ENCODE measurements at regions not wholly inside any gene's neighbourhood (a gene's known extent, or its start where the extent isn't known, plus 50 kb on each side); places are given as distances from the start of the nearest gene placed in this dataset.

DNA sequence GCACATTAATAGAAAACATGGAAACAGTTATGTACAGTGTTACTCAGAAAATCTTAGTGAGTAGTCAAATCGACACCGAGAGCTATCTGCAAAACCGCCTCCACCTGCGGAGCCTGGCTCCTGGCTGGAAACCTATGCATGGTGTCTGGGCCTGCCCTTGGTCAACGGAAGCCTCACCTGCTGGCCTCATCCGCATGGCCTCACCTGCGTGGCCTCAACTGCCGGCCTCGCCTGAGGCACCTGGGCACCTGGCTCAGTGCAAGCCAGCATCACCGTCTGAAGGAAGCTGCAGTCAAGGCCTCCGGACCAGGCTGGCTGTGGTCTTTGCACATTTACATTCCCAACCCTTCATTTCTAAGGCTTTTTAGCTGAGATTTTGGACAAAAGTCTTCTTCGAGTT, 352.1 kb downstream of the POM121L12 start (continued):
- TF ChIP-seq, protein P1, sequence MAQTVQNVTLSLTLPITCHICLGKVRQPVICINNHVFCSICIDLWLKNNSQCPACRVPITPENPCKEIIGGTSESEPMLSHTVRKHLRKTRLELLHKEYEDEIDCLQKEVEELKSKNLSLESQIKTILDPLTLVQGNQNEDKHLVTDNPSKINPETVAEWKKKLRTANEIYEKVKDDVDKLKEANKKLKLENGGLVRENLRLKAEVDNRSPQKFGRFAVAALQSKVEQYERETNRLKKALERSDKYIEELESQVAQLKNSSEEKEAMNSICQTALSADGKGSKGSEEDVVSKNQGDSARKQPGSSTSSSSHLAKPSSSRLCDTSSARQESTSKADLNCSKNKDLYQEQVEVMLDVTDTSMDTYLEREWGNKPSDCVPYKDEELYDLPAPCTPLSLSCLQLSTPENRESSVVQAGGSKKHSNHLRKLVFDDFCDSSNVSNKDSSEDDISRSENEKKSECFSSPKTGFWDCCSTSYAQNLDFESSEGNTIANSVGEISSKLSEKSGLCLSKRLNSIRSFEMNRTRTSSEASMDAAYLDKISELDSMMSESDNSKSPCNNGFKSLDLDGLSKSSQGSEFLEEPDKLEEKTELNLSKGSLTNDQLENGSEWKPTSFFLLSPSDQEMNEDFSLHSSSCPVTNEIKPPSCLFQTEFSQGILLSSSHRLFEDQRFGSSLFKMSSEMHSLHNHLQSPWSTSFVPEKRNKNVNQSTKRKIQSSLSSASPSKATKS (CRISPR knock-in tag; IDR thresholded peaks at IDR 0.05) = no peak
- TF ChIP-seq ZNF354B (CRISPR knock-in tag; IDR thresholded peaks at IDR 0.05) (no peak), SOX5 (CRISPR knock-in tag; IDR thresholded peaks at IDR 0.05; ENCODE audit: borderline replicate concordance) (no peak), SATB2 (CRISPR knock-in tag; IDR thresholded peaks at IDR 0.05) (no peak), SNAPC2 (CRISPR knock-in tag; IDR thresholded peaks at IDR 0.05) (no peak)
- TF ChIP-seq, protein P2, sequence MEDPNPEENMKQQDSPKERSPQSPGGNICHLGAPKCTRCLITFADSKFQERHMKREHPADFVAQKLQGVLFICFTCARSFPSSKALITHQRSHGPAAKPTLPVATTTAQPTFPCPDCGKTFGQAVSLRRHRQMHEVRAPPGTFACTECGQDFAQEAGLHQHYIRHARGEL (CRISPR knock-in tag; IDR thresholded peaks at IDR 0.05) = no peak
- TF ChIP-seq, protein P3, sequence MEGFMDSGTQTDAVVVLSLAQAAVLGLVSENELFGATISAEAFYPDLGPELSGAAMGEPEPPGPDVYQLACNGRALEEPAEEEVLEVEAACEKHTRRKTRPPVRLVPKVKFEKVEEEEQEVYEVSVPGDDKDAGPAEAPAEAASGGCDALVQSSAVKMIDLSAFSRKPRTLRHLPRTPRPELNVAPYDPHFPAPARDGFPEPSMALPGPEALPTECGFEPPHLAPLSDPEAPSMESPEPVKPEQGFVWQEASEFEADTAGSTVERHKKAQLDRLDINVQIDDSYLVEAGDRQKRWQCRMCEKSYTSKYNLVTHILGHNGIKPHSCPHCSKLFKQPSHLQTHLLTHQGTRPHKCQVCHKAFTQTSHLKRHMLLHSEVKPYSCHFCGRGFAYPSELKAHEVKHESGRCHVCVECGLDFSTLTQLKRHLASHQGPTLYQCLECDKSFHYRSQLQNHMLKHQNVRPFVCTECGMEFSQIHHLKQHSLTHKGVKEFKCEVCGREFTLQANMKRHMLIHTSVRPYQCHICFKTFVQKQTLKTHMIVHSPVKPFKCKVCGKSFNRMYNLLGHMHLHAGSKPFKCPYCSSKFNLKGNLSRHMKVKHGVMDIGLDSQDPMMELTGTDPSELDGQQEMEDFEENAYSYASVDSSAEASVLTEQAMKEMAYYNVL (CRISPR knock-in tag; IDR thresholded peaks at IDR 0.05; ENCODE audit: borderline replicate concordance) = no peak

DNA sequence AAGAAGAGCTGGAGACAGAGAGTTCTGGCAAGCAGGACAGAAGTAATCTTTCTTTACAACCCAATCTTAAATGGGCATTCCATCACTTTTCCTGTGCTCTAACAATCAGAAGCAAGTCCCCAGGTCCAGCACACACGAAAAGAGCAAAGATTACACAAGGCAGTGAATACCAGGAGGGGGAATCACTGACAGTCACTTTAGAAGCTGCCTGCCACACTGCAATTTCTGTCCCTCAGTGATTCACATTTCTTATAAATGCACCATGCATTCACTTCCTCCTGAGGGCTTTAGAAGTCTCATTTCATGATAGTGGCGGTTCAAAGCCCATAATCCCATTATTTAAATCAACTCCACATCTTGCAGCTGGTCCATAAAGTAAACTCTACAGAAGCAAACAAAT, 362.5 kb downstream of the POM121L12 start:
- H3K4me1 ChIP-seq (ENCODE audit: insufficient read depth, low read length) = no peaks in the 10 kb centered on the region
- in situ Hi-C loops (cut with HindIII; ENCODE audit: extremely low pct_ligation_motif_present, low pct_unique_long_range_greater_than_20kb) (no loop called here), intact Hi-C loops (cut with micrococcal nuclease; ENCODE audit: unreplicated experiment) (no loop called here)
- DNase-seq (ENCODE audit: low spot score) (no peak), ATAC-seq (no peak), FAIRE-seq (no peak)
- H3K27me3 ChIP-seq (ENCODE audit: control insufficient read depth in 1 of 2, insufficient read depth in 2 of 2, low read length in 2 of 2) = no peaks in the 10 kb centered on the region
- H2AFZ ChIP-seq (ENCODE audit: low read length) = no peak overlapping the region
- no peaks in the 10 kb centered on the region for H3K36me3 ChIP-seq (replicated peaks in 1 of 2; ENCODE audit: control insufficient read depth in 1 of 2, insufficient read depth in 2 of 2, low read length in 2 of 2)
- no peak overlapping the region for H3K27ac ChIP-seq (ENCODE audit: extremely low read length, insufficient read depth, low read length)
- WGBS (ENCODE audit: low lambda C conversion rate) = 0% methylated on average over 2 of the region's 2 CpGs
- BruUV-seq (replicated peaks) = no TSS peak
- ChIA-PET POLR2A (no interaction called here), CTCF (ENCODE audit: low intra/inter-chr PET ratio, low total read pairs) (no interaction called here)
- H3K4me3 ChIP-seq (replicated peaks in 1 of 3; ENCODE audit: insufficient read depth in 1 of 3, low read depth in 2 of 3, low read length in 3 of 3) = no peak overlapping the region
- no peaks in the 10 kb centered on the region for H3K79me2 ChIP-seq (ENCODE audit: insufficient read depth, low read length)
- no peak overlapping the region for H3K4me2 ChIP-seq (ENCODE audit: low read depth, low read length)
- H4K20me1 ChIP-seq (ENCODE audit: insufficient read depth, low read length) = no peaks in the 10 kb centered on the region
- peaks cover 58% of the 10 kb centered on the region for H3K9me3 ChIP-seq (ENCODE audit: low read length)
- H3K9ac ChIP-seq (ENCODE audit: insufficient read depth, low read depth, low read length) = no peak overlapping the region
- TF ChIP-seq ZSCAN20 (CRISPR knock-in tag; IDR thresholded peaks at IDR 0.05; ENCODE audit: borderline replicate concordance) (no peak), CBX5 (CRISPR knock-in tag; IDR thresholded peaks at IDR 0.05; ENCODE audit: borderline replicate concordance) (no peak), CHCHD3 (CRISPR knock-in tag; IDR thresholded peaks at IDR 0.05) (no peak), ZNF33A (CRISPR knock-in tag; IDR thresholded peaks at IDR 0.05; ENCODE audit: borderline replicate concordance) (no peak), SP2 (CRISPR knock-in tag; IDR thresholded peaks at IDR 0.05) (no peak)
- TF ChIP-seq, protein P4, sequence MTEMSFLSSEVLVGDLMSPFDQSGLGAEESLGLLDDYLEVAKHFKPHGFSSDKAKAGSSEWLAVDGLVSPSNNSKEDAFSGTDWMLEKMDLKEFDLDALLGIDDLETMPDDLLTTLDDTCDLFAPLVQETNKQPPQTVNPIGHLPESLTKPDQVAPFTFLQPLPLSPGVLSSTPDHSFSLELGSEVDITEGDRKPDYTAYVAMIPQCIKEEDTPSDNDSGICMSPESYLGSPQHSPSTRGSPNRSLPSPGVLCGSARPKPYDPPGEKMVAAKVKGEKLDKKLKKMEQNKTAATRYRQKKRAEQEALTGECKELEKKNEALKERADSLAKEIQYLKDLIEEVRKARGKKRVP (CRISPR knock-in tag; IDR thresholded peaks at IDR 0.05) = no peak
- TF ChIP-seq, protein P5, sequence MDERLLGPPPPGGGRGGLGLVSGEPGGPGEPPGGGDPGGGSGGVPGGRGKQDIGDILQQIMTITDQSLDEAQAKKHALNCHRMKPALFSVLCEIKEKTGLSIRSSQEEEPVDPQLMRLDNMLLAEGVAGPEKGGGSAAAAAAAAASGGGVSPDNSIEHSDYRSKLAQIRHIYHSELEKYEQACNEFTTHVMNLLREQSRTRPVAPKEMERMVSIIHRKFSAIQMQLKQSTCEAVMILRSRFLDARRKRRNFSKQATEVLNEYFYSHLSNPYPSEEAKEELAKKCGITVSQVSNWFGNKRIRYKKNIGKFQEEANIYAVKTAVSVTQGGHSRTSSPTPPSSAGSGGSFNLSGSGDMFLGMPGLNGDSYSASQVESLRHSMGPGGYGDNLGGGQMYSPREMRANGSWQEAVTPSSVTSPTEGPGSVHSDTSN (CRISPR knock-in tag; IDR thresholded peaks at IDR 0.05) = no peak
- TF ChIP-seq, protein P6, sequence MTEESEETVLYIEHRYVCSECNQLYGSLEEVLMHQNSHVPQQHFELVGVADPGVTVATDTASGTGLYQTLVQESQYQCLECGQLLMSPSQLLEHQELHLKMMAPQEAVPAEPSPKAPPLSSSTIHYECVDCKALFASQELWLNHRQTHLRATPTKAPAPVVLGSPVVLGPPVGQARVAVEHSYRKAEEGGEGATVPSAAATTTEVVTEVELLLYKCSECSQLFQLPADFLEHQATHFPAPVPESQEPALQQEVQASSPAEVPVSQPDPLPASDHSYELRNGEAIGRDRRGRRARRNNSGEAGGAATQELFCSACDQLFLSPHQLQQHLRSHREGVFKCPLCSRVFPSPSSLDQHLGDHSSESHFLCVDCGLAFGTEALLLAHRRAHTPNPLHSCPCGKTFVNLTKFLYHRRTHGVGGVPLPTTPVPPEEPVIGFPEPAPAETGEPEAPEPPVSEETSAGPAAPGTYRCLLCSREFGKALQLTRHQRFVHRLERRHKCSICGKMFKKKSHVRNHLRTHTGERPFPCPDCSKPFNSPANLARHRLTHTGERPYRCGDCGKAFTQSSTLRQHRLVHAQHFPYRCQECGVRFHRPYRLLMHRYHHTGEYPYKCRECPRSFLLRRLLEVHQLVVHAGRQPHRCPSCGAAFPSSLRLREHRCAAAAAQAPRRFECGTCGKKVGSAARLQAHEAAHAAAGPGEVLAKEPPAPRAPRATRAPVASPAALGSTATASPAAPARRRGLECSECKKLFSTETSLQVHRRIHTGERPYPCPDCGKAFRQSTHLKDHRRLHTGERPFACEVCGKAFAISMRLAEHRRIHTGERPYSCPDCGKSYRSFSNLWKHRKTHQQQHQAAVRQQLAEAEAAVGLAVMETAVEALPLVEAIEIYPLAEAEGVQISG (CRISPR knock-in tag; IDR thresholded peaks at IDR 0.05) = no peak

All from HepG2 (cell line).